GM19468 (cell line): ENCODE measurements at regions not wholly inside any gene's neighbourhood (a gene's known extent, or its start where the extent isn't known, plus 50 kb on each side); places are given as distances from the start of the nearest gene placed in this dataset.
"Not testable (repeated sequence)": the region's sequence is repeated elsewhere in the genome, so short reads cannot be mapped to it uniquely, and the experiment has no call there.

ENCODE experiments used
- ATAC-seq: cut with Tn5 transposase; IDR thresholded peaks from one replicate; pipeline ENCODE4 v1.9.1; 2021; ENCODE audit warnings: mild to moderate bottlenecking, moderate library complexity, moderate number of reproducible peaks; ENCODE audit not compliant: unreplicated experiment; ENCODE audit errors: extremely low read depth

DNA sequence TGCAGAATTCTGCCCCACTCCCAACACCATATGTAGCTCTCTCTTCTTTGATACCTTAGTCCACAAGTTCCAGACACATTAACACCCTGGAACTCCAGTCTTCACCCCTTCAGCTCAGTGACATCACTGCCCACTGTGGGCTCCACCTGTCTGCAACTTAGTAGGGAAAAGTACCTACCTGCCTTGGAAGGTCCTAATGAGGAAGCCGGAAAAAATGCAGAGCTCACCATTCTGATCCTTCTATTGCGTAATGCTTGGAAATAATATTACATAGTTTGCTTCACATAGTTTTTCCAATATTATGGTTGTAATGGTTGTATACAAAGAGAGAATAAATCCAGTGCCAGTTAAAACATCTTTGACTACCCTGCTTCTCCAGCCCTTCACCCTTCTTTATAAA lies 738.4 kb downstream of the RNF144A start:
- no peak for ATAC-seq

DNA sequence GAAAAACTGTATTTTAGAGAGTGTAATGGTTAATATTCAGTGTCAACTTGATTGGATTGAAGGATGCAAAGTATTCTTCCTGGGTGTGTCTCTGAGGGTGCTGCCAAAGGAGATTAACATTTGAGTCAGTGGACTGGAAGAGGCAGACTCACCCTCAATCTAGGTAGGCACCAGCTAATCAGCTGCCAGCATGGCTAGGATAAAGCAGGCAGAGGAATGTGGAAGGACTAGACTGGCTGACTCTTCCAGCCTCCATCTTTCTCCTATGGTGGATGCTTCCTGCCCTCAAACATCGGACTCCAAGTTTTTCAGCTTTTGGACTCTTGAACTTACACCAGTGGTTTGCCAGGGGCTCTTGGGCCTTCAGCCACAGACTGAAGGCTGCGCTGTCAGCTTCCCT lies 740.3 kb downstream of the RNF144A start:
- ATAC-seq, result not testable (repeated sequence)

DNA sequence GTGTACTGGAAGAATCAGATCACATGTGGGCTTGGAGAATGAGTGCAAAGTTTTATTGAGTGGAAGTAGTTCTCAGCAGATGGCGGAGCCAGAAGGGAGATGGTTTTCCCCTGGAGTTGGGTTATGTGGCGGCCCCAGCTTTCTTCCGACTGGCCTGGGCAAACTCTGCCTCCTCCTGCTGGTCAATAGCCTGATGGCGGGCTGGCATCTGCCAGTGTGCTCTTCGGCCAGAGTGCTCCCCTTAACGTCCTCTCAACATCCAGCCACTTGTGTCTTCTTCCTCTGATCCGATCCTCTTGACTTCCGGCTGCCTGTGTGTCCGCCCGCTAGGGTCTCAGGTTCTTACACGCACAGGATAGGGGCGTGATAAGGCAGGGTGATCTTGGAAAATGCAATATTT lies 741.3 kb downstream of the RNF144A start:
- ATAC-seq, result no peak

DNA sequence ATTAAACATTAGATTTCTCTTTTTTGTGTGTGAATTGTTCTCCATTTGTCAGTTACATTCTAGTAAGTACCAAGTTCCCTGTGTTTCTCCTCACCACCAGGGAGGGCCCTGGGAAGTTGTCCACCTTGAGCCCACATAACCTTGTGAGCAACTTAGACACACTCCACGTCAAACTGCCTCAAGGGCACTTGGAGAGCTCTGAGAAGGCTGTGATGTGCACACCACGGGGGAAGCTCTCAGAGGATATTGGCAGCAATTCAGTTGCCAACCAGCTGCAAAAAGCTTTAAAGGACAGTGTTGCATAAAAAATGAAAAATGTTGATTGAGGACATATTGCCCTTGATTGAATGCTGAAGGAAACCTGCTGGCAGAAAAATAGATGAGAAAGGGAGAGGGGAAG lies 743.6 kb downstream of the RNF144A start:
- no peak for ATAC-seq

DNA sequence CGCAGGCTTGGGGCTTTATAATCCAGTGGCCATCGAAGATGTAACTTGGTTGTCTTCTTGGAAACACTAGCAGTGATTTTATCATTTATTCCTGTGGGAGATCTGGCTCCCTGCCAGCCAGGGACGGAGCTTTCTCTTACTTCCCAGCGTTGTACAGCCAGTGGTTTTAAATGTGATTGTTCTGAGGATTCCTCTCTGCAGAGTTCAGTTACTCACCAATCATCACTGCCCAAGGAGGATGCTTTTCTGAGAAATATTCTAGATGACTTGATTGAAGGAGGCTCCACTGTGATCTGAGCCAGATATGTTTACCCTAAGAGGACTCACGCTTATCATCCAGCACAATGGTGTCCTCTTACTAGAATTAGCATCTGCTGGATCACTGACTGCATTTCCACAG lies 744.3 kb downstream of the RNF144A start:
- ATAC-seq, result no peak

DNA sequence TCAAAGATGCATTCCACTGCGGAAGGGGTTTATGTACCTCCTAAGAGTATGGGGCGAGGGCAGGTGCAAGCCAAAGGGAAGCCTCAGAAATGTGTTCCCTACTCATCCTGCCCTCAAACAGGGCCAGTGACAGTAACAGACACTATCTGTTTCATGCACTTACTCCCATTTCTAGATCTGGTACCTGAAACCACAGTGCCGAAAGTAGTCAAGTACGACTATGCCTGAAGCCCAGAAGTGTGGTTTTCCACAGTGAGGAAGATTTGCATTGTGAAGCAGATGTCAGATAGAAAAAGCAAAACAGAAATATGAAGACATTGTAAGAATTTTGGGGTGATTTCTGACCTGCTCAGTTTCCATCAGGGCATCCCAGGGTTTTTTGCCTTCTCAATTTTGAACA lies 748.7 kb downstream of the RNF144A start:
- no peak for ATAC-seq

DNA sequence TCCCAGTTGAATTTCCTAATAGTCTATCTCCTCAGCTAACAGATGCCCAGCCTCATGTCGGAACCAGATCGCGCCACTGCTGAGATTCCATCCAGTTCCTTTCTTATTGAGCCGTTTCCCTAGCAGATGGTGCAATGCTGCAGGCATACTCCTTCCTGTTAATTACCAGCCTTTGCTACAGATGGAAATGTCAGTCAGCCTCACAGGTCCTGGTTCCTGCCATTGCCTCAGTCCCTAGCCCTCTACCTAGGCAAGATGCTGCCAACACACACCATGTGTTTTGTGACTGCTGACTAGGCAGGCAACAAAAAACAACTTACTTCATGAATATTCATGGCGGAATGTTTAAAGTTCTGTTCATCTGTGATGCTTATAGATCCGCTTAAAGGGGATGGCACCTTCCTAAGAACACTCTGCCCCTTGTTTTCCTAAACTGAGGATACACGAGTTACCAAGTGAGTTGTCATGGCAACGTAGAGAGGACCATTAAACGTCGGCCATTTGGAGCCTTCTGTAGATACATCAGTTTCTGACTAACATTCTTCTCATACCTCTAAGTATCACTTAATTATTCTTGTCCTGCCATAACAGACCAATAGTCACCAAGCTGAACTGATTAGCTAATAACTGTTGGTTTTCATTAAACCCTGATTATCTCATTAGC lies 749.5 kb downstream of the RNF144A start:
- ATAC-seq, result no peak

DNA sequence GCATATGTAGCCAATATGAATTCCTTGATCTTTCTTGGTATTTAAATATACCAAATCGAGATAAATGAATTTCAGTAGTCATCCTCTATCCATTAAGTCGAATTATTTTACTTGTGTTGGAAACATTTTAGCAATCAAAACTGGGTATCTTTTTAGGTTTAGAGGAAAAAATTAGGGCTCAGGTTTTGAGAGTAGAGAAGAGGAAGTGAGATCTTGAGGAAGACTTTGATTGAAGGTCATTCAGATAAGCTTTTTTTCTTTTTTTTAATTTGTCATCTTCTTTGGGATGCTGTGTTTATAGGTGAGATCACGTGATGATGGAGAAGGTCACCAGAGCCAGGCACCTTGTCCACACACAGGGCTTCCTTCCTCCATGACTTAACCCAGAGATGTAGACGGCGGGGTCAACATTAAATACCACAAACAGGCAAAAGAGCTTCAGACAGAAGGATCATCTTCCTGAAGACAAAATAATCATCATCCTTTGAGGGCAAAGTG lies 750.1 kb downstream of the RNF144A start:
- no peak for ATAC-seq

DNA sequence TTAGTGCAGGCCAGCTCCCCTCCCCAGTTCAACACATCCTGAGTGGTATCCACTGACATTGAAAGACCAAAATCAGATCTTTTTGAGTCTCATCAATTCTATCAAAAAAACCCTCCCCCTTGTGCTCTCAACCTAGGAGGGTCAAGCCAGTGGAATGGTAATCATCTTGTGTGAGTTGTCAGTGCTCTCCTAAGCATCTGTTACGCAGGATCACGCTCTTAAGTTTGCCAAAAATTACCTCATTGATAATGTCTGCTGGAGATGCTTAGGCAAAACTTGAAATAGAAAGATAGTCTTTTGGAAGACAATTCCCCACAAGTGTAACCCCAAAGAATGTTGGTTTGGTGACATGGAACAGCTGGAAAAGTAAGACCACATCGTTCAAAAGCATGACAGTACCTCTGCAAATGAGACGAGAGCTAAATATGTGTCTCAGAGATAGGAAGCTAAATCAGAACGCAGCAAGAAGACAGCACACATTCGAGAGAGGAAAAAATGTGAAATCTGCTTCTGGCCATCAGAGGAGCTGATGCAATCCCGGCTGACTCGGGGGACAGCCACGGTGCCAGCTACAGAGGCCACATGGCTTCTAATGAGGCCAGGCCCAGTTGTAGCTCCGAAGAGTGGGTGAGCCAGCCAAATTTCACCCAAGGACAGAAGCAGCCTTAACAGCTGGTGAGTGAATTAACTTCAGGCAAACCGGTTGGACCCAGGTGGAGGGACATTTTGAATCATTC lies 753.9 kb downstream of the RNF144A start:
- ATAC-seq, result no peak

DNA sequence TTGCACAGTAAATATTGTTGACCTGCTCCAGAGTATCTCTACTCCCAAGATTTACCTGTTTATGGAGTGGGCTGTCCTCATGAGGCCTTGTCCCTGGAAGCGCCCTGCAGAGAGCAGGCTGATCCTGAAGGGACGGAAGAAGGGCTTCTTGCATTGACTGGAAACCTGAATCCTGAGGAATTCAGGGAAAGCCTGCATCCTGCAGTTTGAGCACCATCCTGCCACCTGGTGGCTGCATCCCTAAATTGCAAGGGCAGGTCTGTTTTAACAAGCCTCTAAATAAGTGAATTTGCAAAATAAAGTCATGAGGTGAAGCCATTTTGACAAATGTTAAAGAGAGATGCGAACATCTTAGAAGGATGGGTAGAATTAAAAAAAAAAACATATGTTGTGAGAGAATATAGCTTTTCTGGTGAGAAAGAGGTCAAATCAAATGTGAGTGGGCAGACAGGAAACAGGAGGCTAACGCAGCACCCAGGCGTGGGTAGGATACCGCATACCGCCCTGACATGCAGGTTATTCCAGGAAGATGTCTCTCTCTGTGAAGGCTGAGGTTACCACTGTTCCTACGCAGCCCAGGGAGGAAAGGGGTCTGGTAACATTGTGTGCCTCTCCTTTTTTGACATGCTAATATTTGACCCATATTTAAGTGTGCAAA lies 754.9 kb downstream of the RNF144A start:
- no peak for ATAC-seq

DNA sequence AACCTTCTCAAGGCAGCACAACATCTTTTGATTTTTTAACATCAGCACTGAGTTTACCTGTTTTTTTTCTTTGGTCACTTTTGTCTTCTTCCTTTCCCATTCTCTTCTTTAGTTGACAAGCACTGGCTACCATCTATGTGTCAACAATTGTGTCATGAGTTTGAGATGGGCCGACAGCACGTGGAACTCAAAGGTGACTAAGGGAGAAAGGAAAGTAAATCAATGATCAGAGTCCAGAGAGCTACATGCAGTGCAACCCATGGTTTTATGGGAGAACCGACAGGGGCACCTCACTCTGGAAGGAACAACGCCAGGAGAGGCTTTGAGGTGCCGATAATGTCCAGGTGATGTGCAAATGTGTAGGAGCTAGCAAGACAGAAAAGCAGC lies 755.5 kb downstream of the RNF144A start:
- no peak for ATAC-seq

DNA sequence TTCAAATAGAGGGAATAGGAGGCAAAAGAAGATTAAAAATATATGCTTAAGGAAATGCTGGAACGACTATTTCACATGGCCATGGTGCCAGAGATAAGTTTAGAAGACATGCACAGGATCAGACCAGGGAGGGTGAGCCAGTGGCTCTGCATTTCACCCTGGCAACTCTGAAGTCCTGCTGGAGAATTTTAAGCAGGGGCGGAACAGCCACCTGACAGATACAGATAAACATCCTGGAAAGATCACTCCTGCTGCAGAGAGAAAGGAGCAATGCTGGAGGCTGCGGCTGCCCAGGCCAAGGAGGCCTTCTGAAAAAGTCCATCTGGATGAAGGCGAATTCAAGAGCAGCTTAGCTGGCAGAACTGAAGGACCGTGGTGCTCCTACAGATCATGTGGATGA lies 755.9 kb downstream of the RNF144A start:
- no peak for ATAC-seq

DNA sequence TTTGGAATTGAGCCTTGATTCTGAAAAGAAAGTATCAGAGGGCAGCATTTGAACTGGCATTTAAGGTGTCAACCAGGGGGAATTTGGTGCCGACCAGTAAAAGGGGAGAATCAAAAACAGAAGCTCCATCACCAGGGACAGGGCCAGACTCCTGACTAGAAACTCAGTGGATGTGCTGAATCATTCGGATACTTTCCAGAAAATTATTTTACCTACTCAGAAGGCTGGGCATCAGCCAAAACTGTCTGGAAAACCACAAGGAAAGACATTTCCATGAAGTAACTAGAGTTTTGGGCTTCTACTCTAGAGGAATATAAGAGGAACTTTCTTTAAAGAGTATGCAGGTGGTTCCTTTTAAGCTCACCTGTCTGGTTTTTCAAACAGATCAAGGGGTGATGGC lies 756.6 kb downstream of the RNF144A start:
- no peak for ATAC-seq

DNA sequence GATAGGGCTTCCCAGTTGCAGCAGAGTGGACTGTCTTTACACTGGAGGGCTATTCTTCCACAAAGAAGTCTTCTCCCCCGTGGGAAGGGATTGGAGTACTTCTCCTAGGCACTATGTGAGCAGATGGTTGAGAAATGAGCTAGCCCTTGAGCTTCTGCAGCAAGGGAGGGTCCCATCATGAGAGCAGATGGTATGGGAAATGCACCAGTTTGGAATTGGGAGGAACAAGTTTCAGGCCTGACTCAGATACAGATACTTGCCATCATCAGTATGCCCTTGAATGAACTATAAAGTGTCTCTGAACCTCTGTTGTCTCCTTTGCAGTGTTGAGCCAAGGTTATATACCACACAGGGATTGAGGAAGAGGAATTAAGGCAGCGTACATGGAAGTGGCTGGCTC lies 757.4 kb downstream of the RNF144A start:
- no peak for ATAC-seq

DNA sequence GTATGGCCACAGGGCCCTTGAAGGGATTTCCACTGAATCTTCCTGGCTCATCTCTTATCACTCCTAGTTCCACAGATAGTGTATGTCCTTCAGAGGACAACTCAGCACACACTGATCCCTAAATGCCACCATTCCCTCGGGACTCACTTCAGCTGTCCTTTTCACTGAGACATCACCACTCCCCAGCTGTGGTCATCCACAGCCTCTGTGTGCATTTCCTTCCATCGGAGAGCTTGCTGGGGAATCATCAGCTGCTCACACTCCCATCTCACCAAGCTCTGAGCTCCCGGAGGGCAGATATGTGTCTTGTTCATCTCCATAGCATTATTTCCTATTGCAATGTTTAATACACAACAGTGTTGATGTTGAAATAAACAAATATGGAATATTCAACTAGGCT lies 759.5 kb downstream of the RNF144A start:
- ATAC-seq, result no peak

DNA sequence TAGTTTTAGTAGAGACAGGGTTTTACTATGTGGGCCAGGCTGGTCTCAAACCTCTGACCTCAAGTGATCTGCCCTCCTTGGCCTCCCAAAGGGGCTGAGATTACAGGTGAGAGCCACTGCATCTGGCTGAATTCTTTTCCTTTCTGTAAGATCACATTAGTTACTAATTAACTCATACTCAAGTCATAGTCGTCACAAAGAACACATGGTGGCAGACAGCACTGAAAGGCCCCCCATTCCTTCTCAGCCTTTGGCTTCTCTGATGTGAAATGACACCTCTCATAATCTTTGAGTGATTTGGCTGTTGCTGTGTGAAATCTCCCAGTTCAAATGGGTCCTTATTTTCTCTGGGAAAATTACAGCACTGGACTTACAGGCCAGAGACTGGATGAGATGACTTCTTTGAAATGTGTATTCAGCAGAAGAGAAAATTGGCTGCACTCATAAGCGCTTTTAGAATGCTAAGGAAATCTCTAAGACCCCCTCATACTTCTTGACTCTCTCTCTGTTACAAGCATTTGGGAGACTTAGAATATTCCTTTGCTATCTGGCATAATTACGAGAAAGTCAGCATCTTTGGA lies 764.8 kb downstream of the RNF144A start:
- no peak for ATAC-seq

DNA sequence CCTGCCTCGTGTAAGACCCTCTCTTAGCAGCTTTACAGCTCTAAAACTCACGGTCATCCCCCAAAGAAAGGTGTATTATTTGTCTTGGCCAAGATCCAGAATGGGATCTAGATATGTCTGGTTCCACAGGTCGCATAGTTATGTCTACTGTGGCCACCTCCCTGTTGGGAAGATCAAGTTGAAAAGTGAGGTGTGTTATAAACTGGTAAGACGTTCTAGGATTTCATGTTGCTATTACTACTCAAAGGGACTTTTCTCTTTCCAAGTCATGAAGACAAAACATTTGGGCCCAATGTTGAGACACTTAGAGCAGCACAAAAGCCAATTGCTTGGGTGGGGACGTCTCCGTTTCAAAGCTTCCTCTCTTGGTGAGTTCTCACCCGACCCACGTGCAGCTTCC lies 766.0 kb downstream of the RNF144A start:
- ATAC-seq, result no peak

DNA sequence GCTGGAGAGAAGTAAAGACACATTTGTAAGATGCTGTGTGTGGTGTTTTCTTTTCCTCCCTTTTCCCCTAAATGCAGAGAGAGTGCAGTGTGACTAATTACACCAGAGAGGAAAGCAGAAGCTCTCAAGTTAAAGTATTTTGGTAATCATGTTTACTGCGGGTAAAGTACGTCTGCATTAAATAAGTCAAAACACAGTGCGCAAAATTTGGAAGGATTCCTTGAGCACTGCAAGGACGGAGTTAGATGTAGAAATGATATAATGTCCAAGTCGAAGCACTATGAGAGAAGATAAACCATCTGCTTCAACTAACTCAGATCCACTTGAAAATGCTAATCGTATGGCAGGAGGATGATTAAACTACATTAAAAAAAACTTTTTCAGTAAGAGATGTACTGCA lies 766.5 kb downstream of the RNF144A start:
- ATAC-seq, result no peak

DNA sequence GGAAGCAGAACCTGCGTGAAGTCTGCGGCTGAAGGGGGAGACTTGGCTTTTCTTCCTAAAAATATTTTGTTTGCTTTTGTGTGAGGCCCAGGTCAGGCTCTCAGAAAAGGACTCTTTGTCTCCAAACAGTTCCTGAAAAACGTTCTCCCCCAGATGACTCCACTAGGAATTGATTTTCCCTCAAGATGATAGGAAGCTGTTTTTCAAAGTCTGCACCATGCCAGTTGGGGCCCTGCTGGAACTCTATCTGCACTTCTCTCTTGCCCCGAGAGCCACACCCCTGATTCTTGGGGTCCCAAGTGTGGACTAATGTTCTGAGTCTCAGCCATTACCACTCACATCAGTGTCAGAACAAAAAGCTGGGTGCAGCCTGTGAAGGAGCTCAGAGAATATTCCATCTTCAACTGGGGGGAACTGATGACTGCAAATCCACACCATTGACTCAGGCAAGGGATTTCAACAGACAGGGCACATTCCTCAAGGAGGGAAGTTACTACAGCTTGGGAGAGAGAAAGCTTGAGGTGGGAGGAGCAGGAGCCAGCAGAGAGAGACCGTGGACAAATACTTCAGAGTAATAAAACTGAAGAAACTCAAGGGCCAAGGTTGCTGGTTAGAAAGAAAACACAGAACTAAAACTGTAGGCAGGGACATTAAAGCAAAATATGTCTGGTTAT lies 768.3 kb downstream of the RNF144A start:
- ATAC-seq, result no peak

DNA sequence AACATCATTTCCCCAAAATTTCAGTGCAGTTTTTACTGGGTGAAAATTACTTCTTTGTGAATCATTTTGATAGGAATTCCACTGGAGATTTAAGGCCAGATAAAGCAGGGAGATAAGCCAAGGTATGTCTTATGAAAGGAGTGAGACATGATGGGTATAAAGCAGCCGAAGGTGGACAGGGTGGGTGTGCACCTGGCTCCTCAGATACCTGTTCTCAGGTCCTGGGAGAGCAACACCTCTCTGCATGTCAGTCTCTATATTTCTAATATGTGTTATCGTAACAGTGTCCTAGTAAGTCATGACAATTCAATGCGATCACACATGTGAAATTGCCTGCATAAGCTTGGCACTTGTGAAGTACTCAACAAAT lies 768.8 kb downstream of the RNF144A start:
- no peak for ATAC-seq
